Fibroblast of skin of back (primary cell): ENCODE measurements at regions not wholly inside any gene's neighbourhood (a gene's known extent, or its start where the extent isn't known, plus 50 kb on each side); places are given as distances from the start of the nearest gene placed in this dataset.

Experiments
- DNase-seq: peaks from one replicate; pipeline ENCODE4 v3.0.0-alpha.2; 2013

DNA sequence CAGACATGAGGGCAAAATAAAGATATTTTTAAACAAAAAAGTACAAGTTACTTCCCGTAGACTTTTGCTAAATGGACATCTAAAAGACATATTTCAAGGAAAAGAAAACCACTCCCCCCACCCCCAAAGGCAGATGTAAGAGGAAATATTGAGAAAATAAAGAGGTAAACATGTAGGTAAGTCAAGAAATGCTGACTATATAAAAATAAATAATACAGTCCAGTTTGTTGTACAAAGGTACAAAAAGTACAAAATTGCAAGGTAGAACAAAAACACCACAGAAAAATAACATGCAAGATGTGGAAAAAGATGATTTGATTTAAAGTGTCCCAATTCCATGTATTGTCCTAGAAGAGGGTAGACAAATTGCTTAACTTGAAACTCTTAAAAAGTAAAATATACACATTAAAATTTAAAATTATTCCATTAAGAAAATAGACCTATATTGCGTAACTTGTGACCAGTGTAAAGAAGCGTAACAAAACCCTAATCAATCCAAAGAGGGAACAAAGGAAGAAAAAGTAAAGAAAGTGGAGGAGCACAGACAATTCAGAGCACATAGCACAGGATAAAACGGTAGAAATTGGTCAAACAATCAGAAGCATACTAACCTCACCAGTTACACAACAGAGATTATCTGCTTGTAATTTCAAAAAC, 58.4 kb upstream of the FAM216B start:
- no peak for DNase-seq

- no peak for DNase-seq
These were observed 52.7 kb upstream of the FAM216B start for GRCh38 chr13:42728507-42729180.

GRCh38 chr13:42729857-42730402, 51.5 kb upstream of the FAM216B start:
- no peak for DNase-seq
